B cell (primary cell): ENCODE measurements at regions not wholly inside any gene's neighbourhood (a gene's known extent, or its start where the extent isn't known, plus 50 kb on each side); places are given as distances from the start of the nearest gene placed in this dataset.

Experiments
- EZH2 ChIP-seq: IDR thresholded peaks from 2 replicates; pipeline ENCODE4 v1.6.1; 2012; ENCODE audit warnings: borderline replicate concordance, low read depth, mild to moderate bottlenecking, moderate library complexity, low read length; ENCODE audit not compliant: insufficient read depth, poor library complexity, severe bottlenecking
- TF ChIP-seq, protein P1 (sequence below): fragments of 200-600 bp; IDR thresholded peaks from one replicate; pipeline ENCODE4 v1.8.0; 2022; ENCODE audit warnings: antibody characterized with exemption, mild to moderate bottlenecking

DNA sequence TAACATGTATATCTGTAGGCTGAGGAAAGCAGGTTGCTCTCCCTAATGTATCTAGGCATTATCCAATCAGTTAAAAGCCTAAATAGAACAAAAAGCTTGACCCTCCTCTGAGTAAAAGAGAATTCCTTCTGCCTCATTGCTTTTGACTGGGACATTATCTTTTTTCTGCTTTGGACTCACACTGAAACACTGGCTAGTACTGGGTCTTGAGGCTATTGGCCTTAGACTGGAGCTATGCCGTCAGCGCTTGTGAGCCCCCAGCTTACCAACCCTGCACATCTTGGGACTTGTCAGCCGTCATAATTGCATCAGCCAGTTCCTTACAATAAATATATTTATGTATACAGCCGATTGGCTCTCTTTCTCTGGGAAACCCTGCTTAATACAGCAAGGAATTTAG, 206.8 kb upstream of the ARHGAP24 start:
- TF ChIP-seq, protein P1, sequence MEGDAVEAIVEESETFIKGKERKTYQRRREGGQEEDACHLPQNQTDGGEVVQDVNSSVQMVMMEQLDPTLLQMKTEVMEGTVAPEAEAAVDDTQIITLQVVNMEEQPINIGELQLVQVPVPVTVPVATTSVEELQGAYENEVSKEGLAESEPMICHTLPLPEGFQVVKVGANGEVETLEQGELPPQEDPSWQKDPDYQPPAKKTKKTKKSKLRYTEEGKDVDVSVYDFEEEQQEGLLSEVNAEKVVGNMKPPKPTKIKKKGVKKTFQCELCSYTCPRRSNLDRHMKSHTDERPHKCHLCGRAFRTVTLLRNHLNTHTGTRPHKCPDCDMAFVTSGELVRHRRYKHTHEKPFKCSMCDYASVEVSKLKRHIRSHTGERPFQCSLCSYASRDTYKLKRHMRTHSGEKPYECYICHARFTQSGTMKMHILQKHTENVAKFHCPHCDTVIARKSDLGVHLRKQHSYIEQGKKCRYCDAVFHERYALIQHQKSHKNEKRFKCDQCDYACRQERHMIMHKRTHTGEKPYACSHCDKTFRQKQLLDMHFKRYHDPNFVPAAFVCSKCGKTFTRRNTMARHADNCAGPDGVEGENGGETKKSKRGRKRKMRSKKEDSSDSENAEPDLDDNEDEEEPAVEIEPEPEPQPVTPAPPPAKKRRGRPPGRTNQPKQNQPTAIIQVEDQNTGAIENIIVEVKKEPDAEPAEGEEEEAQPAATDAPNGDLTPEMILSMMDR: no peak
- no peak for TF ChIP-seq EZH2
